ENCODE measurements at regions not wholly inside any gene's neighbourhood (a gene's known extent, or its start where the extent isn't known, plus 50 kb on each side); places are given as distances from the start of the nearest gene placed in this dataset.

GRCh38 chr2:13019781-13020180, 303.0 kb downstream of the TRIB2 start:
- DNase-seq = no peak

- DNase-seq = no peak
Observed at GRCh38 chr2:13020469-13020868, 303.7 kb downstream of the TRIB2 start.

- DNase-seq = no peak
Observed at GRCh38 chr2:13021470-13021957, 304.8 kb downstream of the TRIB2 start.

- DNase-seq = no peak
Observed at GRCh38 chr2:13030606-13031005, 313.9 kb downstream of the TRIB2 start.

- no peak for DNase-seq
Observed at GRCh38 chr2:13034861-13035260, 318.1 kb downstream of the TRIB2 start.

- DNase-seq = no peak
Observed at GRCh38 chr2:13035866-13036265, 319.1 kb downstream of the TRIB2 start.

GRCh38 chr2:13040043-13040442, 323.3 kb downstream of the TRIB2 start:
- DNase-seq = no peak

GRCh38 chr2:13046557-13047165, 329.9 kb downstream of the TRIB2 start:
- DNase-seq = no peak

GRCh38 chr2:13050764-13051163, 334.0 kb downstream of the TRIB2 start:
- DNase-seq = no peak

GRCh38 chr2:13052547-13052946, 335.8 kb downstream of the TRIB2 start:
- no peak for DNase-seq

GRCh38 chr2:13056259-13056843, 339.6 kb downstream of the TRIB2 start:
- DNase-seq = no peak

GRCh38 chr2:13057671-13058070, 340.9 kb downstream of the TRIB2 start:
- DNase-seq = no peak

GRCh38 chr2:13066676-13067075, 349.9 kb downstream of the TRIB2 start:
- DNase-seq = no peak

GRCh38 chr2:13067508-13067907, 350.8 kb downstream of the TRIB2 start:
- DNase-seq = no peak

- DNase-seq = no peak
Observed at GRCh38 chr2:13089971-13090370, 373.2 kb downstream of the TRIB2 start.

- no peak for DNase-seq
Observed at GRCh38 chr2:13091455-13091854, 374.7 kb downstream of the TRIB2 start.

- no peak for DNase-seq
Observed at GRCh38 chr2:13091861-13092378, 375.2 kb downstream of the TRIB2 start.

GRCh38 chr2:13093416-13093991, 376.8 kb downstream of the TRIB2 start:
- DNase-seq = no peak

GRCh38 chr2:13102397-13103063, 385.8 kb downstream of the TRIB2 start:
- no peak for DNase-seq

GRCh38 chr2:13103151-13103550, 386.4 kb downstream of the TRIB2 start:
- DNase-seq = no peak

- DNase-seq = no peak
Observed at GRCh38 chr2:13103778-13104493, 387.2 kb downstream of the TRIB2 start.

GRCh38 chr2:13104723-13105122, 388.0 kb downstream of the TRIB2 start:
- no peak for DNase-seq

GRCh38 chr2:13106302-13106701, 389.6 kb downstream of the TRIB2 start:
- no peak for DNase-seq

Data from NCI-H1092 (cell line).